ENCODE measurements at regions not wholly inside any gene's neighbourhood (a gene's known extent, or its start where the extent isn't known, plus 50 kb on each side); places are given as distances from the start of the nearest gene placed in this dataset.

DNA sequence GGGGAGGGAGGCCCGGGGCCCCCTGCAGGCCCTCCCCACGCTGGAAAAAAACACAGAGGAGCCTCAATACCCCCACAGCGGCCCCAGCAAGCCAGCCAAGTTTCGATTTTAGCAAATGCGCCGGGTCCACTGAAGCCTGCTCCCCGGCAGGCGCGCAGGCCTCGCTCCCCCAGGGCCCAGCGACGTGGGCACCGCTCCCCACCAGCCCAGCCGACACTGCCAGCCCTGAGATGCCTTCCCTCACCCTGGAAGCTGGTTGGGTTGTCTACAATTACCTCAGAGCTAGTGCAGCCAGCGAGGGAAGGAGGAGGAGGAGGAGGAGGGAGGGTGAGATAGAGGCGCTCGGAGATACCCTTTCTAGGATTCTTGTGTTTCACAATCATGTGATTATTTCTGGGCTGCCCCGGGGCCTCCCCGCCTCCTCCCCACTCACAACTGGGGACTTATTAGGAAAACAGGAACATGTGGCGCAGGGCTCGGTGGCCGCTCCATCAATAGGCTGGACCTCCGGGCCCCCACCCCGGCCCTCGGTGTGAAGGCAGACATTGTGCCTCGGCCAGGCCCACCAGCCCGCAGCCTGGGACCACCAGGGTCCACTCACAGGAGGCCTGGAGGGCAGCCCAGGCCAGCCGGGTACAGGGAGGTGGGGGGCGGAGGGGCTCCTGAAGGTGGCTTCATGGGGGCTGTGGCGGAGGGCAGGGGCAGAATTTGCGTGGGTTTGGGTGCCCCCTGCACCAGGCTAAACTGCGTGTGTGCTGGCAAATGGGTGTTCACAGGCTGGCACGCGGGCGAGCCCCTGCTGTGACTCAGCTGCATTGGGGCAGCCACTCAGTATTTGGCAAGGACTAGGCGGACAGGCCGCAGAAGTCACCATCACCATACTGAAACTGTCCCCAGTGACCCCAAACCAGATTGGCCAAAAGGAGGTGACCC, 109.9 kb downstream of the NCOR2 start:
- H3K4me3 Mint-ChIP-seq, result peak overlapping the region; percentile 68
- no peaks in the 10 kb centered on the region for H3K9me3 Mint-ChIP-seq
- H3K27me3 Mint-ChIP-seq, result peaks cover 1% of the 10 kb centered on the region
- intact Hi-C loops (cut with micrococcal nuclease), result loop anchor here (5.0 kb wide), 2 partner anchors 50 to 105 kb away; no protein-coding TSS in a partner anchor
- peaks cover 77% of the 10 kb centered on the region for H3K36me3 Mint-ChIP-seq (ENCODE audit: low read depth)
- peak overlapping the region; percentile 76 for H3K27ac Mint-ChIP-seq
- peaks cover 59% of the 10 kb centered on the region for H3K4me1 Mint-ChIP-seq (ENCODE audit: low read depth)

DNA sequence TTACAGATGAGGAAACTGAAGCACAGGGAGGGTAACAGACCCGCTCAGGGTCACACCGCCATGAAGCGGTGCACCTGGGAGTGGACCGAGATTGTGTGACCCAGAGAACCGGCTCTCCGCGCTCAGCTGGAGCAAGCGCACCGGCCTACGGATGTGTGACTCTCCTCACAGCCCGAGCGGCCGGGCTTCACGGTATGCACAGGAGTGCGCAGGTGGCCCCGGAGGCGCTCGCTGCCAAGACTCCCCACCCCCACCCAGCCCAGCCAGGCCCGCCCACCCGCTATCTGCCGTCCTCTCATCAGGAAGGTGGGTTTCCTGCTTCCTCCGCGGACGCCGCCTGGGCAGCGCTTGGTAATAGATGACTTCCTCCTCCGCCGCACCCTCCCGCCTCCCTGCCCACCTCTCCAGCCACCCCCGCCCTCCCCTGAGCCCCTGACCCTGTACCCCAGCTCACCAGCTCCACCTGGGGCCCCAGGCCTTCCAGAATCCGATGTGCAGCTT, 110.7 kb downstream of the NCOR2 start:
- Mint-ChIP-seq H3K4me1 (ENCODE audit: low read depth) (peaks cover 59% of the 10 kb centered on the region), H3K4me3 (peak overlapping the region; percentile 68), H3K9me3 (no peaks in the 10 kb centered on the region), H3K36me3 (ENCODE audit: low read depth) (peaks cover 75% of the 10 kb centered on the region), H3K27me3 (peaks cover 1% of the 10 kb centered on the region), H3K27ac (peak overlapping the region; percentile 76)
- intact Hi-C loops (cut with micrococcal nuclease), result loop anchor here (5.0 kb wide), 2 partner anchors 51 to 106 kb away; no protein-coding TSS in a partner anchor

DNA sequence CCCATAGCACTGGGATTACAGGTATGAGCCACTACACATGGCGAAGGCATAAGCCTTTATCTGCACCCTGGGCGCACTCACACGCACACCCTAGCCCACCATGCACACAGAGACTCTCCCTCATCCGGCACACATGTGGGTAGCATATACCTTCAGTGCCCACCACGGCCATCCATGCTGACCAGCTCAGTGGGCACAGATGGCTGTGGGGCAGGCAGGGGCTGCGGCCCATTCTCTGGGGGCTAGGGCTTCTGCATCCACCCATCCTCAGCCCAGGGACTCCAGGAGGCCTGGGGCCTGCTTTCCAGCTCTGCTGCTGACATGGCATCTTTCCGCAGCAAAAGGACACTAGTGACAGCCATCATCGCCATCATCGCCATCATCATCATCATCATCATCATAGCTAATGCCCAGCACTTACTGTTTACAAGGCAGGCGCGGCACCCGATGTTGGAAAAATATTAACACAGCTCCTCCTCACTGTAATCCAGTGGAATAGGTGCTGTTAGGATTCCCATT, 111.2 kb downstream of the NCOR2 start:
- intact Hi-C loops (cut with micrococcal nuclease), result loop anchor here (5.0 kb wide), 2 partner anchors 51 to 106 kb away; no protein-coding TSS in a partner anchor
- no peaks in the 10 kb centered on the region for H3K9me3 Mint-ChIP-seq
- H3K27ac Mint-ChIP-seq, result no peak overlapping the region
- no peak overlapping the region for H3K4me3 Mint-ChIP-seq
- H3K36me3 Mint-ChIP-seq (ENCODE audit: low read depth), result peaks cover 75% of the 10 kb centered on the region
- H3K4me1 Mint-ChIP-seq (ENCODE audit: low read depth), result peaks cover 65% of the 10 kb centered on the region
- peaks cover 1% of the 10 kb centered on the region for H3K27me3 Mint-ChIP-seq

DNA sequence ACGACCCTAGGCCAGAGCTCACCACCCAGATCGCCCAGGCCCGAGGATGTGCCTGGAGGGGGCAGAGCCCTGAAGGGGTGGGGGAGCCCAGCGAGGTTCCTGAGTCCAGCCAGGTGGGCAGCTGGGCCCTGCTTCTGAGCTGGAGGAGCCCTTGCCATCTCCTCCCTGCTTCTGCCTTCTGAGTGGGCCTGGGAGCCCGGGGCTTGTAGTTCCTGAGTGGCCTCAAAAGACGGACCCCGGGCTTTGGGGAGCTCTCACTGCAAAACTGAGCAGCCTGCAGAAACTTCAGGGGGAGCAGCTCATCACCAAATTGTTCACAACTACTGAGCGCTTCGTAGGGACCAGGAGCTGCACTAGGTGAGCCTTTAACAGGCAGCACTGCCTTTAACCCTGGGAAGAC, 112.1 kb downstream of the NCOR2 start:
- no peak overlapping the region for H3K4me3 Mint-ChIP-seq
- no peak overlapping the region for H3K27ac Mint-ChIP-seq
- intact Hi-C loops (cut with micrococcal nuclease), result loop anchor here (5.0 kb wide), 2 partner anchors 52 to 107 kb away; no protein-coding TSS in a partner anchor
- H3K9me3 Mint-ChIP-seq, result no peaks in the 10 kb centered on the region
- H3K36me3 Mint-ChIP-seq (ENCODE audit: low read depth), result peaks cover 75% of the 10 kb centered on the region
- no peaks in the 10 kb centered on the region for H3K27me3 Mint-ChIP-seq
- peaks cover 71% of the 10 kb centered on the region for H3K4me1 Mint-ChIP-seq (ENCODE audit: low read depth)

DNA sequence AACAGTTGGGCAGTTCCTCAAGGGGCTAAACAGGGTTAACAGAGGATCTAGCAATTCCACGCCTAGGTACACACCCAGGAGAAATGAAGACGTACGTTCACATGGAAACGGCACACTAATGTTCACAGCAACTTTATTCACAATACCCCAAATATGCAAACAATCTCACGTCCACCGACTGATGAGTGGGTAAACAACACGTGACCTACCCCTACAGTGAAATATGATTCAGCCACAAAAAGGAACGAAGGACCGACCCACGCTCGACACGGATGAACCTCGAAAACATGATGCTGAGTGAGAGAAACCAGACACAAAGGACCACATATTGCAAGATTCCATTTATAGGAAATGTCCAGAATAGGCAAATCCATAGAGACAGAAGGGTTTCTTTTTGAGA, 112.7 kb downstream of the NCOR2 start:
- intact Hi-C loops (cut with micrococcal nuclease), result loop anchor here (5.0 kb wide), 3 partner anchors 53 to 108 kb away; no protein-coding TSS in a partner anchor
- H3K4me3 Mint-ChIP-seq, result no peak overlapping the region
- H3K27ac Mint-ChIP-seq, result peak overlapping the region; percentile 75
- no peaks in the 10 kb centered on the region for H3K9me3 Mint-ChIP-seq
- no peaks in the 10 kb centered on the region for H3K27me3 Mint-ChIP-seq
- peaks cover 75% of the 10 kb centered on the region for H3K36me3 Mint-ChIP-seq (ENCODE audit: low read depth)
- H3K4me1 Mint-ChIP-seq (ENCODE audit: low read depth), result peaks cover 71% of the 10 kb centered on the region

DNA sequence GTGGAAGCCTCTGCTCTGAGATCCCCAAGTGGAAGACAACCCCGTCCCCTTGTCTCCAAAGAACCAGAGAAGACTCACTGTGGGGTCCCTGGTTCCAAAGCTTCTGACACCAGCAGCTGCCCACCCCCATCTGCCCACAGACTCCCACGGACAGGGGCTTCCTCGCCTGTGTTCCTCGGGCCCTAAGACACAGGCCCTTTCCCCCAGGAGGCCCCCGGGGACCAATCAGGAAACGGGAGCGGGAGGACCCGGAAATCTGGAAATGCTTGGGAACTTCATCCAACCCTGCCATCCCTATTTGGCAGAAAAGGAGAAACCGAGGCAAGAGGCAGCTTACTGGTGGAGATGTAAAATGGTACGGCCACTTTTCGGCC, 113.1 kb downstream of the NCOR2 start:
- Mint-ChIP-seq H3K27ac (peak overlapping the region; percentile 75), H3K4me3 (no peak overlapping the region), H3K9me3 (no peaks in the 10 kb centered on the region), H3K4me1 (ENCODE audit: low read depth) (peaks cover 71% of the 10 kb centered on the region), H3K36me3 (ENCODE audit: low read depth) (peaks cover 75% of the 10 kb centered on the region), H3K27me3 (no peaks in the 10 kb centered on the region)
- intact Hi-C loops (cut with micrococcal nuclease), result loop anchor here (5.0 kb wide), 1 partner anchor 62 kb away; no protein-coding TSS in a partner anchor

DNA sequence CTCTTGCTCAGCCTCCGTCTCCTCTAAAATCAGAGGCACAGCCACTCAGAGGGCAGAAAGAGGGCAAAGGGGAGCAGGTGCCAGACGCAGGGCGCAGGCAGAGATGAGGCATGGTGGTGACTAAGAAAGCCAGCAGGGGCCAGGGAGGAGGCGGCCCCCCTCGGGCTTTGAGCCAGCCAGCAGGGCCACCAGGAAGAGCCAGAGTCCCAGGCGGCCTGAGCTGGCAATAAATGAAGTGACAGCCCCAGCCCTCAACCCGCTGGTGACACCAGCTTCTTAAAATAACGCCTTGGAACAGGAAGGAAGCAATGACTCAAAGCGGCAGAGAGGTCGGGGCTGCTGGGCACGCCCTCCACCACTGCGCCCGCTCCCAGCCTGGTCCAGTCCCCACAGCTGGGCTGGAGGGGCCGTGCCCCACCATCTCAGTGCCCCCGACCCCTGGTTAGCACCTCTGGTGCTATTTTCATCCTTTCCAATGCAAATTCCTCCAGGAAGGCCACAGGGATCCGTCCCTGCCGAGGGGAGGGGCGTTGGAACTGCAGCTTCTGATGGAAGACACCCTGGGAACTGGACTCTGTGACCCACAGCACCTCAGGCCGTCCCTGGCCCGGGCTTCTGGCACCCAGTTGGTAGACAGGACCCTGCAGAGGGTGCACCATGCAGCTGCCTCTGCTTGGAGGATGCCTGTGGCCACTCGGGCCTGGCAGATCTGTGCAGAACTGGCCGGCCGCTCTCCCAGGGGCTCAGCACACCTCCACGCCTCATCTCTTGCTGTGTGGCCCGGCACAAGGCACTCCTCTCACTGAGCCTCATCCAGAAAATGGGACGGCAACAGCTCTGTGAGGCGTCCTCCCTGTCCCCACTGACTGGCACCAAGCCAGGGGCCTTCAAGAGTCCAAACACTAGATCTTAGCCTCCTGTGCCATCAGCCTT, 113.7 kb downstream of the NCOR2 start:
- Mint-ChIP-seq H3K4me1 (ENCODE audit: low read depth) (peaks cover 69% of the 10 kb centered on the region), H3K27ac (peak overlapping the region; percentile 75), H3K9me3 (no peaks in the 10 kb centered on the region), H3K27me3 (no peaks in the 10 kb centered on the region), H3K4me3 (peak overlapping the region; percentile 39), H3K36me3 (ENCODE audit: low read depth) (peaks cover 75% of the 10 kb centered on the region)
- intact Hi-C loops (cut with micrococcal nuclease), result loop anchor here (1.0 to 5.0 kb wide), 2 partner anchors 61 to 96 kb away; no protein-coding TSS in a partner anchor

- no peaks in the 10 kb centered on the region for H3K27me3 Mint-ChIP-seq
- peak overlapping the region; percentile 75 for H3K27ac Mint-ChIP-seq
- H3K4me1 Mint-ChIP-seq (ENCODE audit: low read depth), result peaks cover 59% of the 10 kb centered on the region
- intact Hi-C loops (cut with micrococcal nuclease), result loop anchor here (1.0 to 5.0 kb wide), 2 partner anchors 60 to 97 kb away; no protein-coding TSS in a partner anchor
- no peaks in the 10 kb centered on the region for H3K9me3 Mint-ChIP-seq
- H3K4me3 Mint-ChIP-seq, result no peak overlapping the region
- peaks cover 75% of the 10 kb centered on the region for H3K36me3 Mint-ChIP-seq (ENCODE audit: low read depth)
Measured at GRCh38 chr12:124452576-124453331, 114.7 kb downstream of the NCOR2 start.

DNA sequence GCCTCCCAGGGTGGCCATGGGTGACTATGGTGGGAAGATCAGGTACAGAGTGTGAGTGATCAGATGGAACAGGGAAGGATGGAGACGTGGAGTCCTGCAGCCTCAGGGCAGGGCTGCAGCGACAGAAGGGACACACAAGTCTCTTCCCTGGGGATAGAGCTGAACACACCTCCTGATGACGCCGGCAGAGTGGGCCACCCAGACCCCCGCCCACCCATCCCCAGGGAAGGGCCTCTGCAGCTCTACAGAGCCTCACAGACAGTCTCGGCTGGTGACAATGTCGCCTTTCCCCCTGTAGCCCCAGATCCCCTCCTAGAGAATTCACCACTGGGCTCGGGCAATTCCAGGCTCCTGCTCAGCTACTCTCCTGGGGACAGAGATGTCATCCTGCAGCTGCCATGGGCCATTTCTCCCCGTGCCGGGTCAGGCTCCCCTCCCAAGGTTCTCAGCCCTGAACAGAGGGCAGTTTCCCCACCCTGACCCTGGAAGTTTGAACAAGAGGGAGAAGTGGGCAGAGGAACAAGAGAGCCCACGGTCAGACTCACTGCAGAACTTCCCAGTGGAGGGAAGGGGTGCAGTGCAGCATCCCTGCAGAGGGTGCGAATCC, 115.7 kb downstream of the NCOR2 start:
- Mint-ChIP-seq H3K9me3 (no peaks in the 10 kb centered on the region), H3K36me3 (ENCODE audit: low read depth) (peaks cover 85% of the 10 kb centered on the region), H3K27ac (no peak overlapping the region), H3K4me3 (no peak overlapping the region), H3K4me1 (ENCODE audit: low read depth) (peaks cover 49% of the 10 kb centered on the region), H3K27me3 (no peaks in the 10 kb centered on the region)
- intact Hi-C loops (cut with micrococcal nuclease), result loop anchor here (5.0 kb wide), 1 partner anchor 59 kb away; no protein-coding TSS in a partner anchor

DNA sequence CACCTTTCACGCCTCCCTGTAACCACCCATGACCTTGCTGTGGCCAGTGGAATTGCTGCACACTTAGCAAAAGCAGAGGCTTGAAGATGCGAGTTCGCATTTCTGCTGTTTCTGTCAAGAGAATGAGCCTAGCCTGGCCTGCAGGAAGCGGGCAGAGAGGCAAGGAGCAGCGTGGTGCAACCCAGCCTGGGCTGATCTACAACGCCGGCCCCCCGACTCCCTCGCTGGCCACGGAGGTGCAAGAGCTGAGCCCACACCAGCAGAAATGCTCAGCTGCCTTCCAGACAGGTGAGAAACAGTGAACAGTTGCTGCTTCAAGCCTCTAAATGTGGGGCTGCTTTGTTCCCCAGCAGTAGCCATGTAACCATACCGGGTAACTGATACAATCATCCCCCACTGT, 116.4 kb downstream of the NCOR2 start:
- Mint-ChIP-seq H3K36me3 (ENCODE audit: low read depth) (peaks cover 85% of the 10 kb centered on the region), H3K4me1 (ENCODE audit: low read depth) (peaks cover 42% of the 10 kb centered on the region), H3K4me3 (no peak overlapping the region), H3K27me3 (no peaks in the 10 kb centered on the region), H3K27ac (no peak overlapping the region), H3K9me3 (no peaks in the 10 kb centered on the region)
- intact Hi-C loops (cut with micrococcal nuclease), result loop anchor here (5.0 kb wide), 1 partner anchor 59 kb away; no protein-coding TSS in a partner anchor

DNA sequence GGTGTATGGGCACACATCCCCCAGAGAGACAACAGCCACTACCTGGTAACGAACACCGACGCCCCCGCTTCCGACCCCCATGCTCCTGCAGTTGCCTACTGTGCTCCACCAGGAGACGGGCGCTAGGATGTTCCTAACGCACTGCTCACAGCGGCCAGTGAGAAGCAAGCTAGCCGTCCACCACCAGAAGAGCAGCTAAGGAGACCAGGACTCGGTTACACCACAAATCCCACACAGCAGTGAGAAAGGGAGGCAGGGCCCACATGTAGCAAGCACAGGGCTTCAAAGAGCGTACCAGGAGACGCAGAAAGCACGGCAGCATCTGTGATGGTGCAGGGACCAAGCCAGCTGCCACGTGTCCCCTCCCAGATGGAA, 117.0 kb downstream of the NCOR2 start:
- intact Hi-C loops (cut with micrococcal nuclease), result loop anchor here (5.0 kb wide), 1 partner anchor 58 kb away; no protein-coding TSS in a partner anchor
- H3K4me3 Mint-ChIP-seq, result no peak overlapping the region
- H3K9me3 Mint-ChIP-seq, result no peaks in the 10 kb centered on the region
- peaks cover 85% of the 10 kb centered on the region for H3K36me3 Mint-ChIP-seq (ENCODE audit: low read depth)
- peaks cover 35% of the 10 kb centered on the region for H3K4me1 Mint-ChIP-seq (ENCODE audit: low read depth)
- no peak overlapping the region for H3K27ac Mint-ChIP-seq
- no peaks in the 10 kb centered on the region for H3K27me3 Mint-ChIP-seq

DNA sequence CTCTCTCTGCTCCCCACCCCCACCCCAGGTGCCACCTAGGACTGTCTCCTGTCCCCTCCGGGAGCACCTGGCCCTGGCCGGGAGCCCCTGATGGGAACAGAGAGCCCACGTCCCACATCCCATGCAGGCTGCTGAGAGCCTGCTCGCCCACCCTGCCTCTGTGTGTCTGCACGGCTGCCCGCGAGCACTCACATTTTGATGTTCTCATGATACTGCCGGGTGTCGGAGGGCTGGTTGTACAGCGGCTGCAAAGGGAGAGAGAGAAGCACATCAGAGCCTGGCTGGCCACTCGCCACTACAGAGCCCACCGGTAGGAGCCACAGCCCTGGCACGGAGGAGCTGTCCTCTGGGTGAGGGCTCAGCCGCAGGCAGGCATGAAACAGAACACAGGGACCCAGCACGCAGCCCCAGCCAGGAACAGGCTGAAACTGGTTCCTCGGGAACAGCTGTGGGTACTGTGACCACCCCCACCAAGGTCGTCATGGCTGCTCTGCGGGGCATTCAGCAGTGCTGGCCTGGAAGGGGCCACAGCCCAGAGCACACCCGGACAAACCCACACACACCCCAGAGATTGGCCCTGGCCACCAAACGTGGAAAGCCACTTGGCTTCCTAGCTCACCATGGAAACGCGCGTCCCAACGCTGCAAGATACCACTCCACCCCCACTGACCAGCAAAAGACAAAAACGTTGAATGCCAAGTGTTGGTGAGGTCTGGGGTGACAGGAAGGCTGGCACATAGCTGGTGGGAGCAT, 117.6 kb downstream of the NCOR2 start:
- Mint-ChIP-seq H3K9me3 (no peaks in the 10 kb centered on the region), H3K4me3 (no peak overlapping the region), H3K36me3 (ENCODE audit: low read depth) (peaks cover 85% of the 10 kb centered on the region), H3K27ac (no peak overlapping the region), H3K4me1 (ENCODE audit: low read depth) (peaks cover 32% of the 10 kb centered on the region), H3K27me3 (no peaks in the 10 kb centered on the region)
- intact Hi-C loops (cut with micrococcal nuclease), result loop anchor here (5.0 kb wide), 1 partner anchor 57 kb away; no protein-coding TSS in a partner anchor

Data from dendritic cell treated with granulocyte-macrophage colony-stimulating factor and Interleukin-4, amounts not matched to agents 40 ng/mL and 50 ng/mL, for 4 days (primary cell).